ENCODE measurements at regions not wholly inside any gene's neighbourhood (a gene's known extent, or its start where the extent isn't known, plus 50 kb on each side); places are given as distances from the start of the nearest gene placed in this dataset.

DNA sequence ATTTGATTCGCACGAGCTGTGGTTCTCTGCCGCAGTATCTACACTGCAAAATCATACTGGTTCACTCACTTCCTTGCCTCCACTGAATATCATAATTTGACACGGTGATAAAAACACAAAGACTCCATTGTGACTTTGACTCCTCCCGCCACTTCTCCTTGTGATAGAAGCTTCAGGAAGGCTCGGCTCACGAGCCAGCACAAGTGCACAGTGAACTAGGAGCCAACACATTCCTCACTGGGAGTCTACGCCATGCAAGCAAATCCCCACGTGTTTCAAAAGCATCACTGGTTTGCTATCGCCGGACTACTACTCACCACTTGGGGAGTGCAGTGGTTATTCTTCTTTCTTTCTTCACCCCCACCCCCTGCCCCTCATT lies 293.3 kb upstream of the PARD3B start:
- BruUV-seq (replicated peaks) = no TSS peak
- CTCF ChIA-PET (ENCODE audit: unreplicated experiment) = interaction anchor here (0.7 kb wide), 1 partner anchor 255 kb away, joined by 3 read pairs; no protein-coding TSS in a partner anchor
- Histone ChIP-seq H3K4me2 (ENCODE audit: low read length) (no peak overlapping the region), H3K9me3 (ENCODE audit: low read length) (no peaks in the 10 kb centered on the region), H3K36me3 (ENCODE audit: insufficient read depth, low read length) (no peaks in the 10 kb centered on the region), H3K4me3 (ENCODE audit: low read depth, low read length, poor library complexity, severe bottlenecking) (no peak overlapping the region), H2AFZ (ENCODE audit: low read length) (no peak overlapping the region), H3K79me2 (ENCODE audit: insufficient read depth, low read depth, low read length) (no peaks in the 10 kb centered on the region), H3K27ac (ENCODE audit: low read depth, low read length, poor library complexity, severe bottlenecking) (no peak overlapping the region), H3K4me1 (ENCODE audit: insufficient read depth, low read length, poor library complexity, severe bottlenecking) (no peaks in the 10 kb centered on the region), H4K20me1 (ENCODE audit: insufficient read depth, low read length) (no peaks in the 10 kb centered on the region), H3K9me2 (ENCODE audit: insufficient read depth, low read length) (no peaks in the 10 kb centered on the region)
- no peak for DNase-seq (ENCODE audit: low spot score)
- intact Hi-C loops (cut with micrococcal nuclease; ENCODE audit: unreplicated experiment) = no loop called here
- POLR2A ChIA-PET = interaction anchor here (0.6 kb wide), 1 partner anchor 1222 kb away, joined by 3 read pairs; no protein-coding TSS in a partner anchor
- TF ChIP-seq, protein P1, sequence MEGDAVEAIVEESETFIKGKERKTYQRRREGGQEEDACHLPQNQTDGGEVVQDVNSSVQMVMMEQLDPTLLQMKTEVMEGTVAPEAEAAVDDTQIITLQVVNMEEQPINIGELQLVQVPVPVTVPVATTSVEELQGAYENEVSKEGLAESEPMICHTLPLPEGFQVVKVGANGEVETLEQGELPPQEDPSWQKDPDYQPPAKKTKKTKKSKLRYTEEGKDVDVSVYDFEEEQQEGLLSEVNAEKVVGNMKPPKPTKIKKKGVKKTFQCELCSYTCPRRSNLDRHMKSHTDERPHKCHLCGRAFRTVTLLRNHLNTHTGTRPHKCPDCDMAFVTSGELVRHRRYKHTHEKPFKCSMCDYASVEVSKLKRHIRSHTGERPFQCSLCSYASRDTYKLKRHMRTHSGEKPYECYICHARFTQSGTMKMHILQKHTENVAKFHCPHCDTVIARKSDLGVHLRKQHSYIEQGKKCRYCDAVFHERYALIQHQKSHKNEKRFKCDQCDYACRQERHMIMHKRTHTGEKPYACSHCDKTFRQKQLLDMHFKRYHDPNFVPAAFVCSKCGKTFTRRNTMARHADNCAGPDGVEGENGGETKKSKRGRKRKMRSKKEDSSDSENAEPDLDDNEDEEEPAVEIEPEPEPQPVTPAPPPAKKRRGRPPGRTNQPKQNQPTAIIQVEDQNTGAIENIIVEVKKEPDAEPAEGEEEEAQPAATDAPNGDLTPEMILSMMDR (conservative IDR thresholded peaks at IDR 0.05; ENCODE audit: low read length) = no peak
- no peak for TF ChIP-seq EZH2phosphoT487 (IDR thresholded peaks at IDR 0.05; ENCODE audit: borderline replicate concordance, low read depth, low read length)

DNA sequence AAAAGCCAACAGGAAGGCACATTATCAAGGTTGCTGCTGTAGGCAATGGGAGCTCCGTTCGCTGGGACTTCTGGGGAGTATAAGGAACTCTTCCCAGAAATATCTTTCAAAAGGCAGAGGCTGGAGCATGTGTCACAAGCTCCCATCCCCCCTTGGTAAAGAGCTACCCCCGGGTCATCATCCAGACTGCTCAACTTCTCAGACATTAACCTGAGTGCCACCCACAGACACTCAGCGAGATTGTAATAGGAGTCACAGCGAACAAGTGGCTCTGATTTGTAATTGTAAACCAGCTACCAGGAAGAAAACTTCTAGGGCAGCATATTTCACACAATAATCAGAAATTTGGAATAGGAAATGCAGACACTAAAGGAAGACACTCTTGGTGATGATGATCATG lies 290.2 kb upstream of the PARD3B start:
- no peaks in the 10 kb centered on the region for H3K9me3 ChIP-seq (ENCODE audit: low read length)
- H3K79me2 ChIP-seq (ENCODE audit: insufficient read depth, low read depth, low read length) = no peaks in the 10 kb centered on the region
- ChIA-PET POLR2A (interaction anchor here (0.6 kb wide), 1 partner anchor 52 kb away, joined by 3 read pairs; no protein-coding TSS in a partner anchor), CTCF (ENCODE audit: unreplicated experiment) (no interaction called here)
- H4K20me1 ChIP-seq (ENCODE audit: insufficient read depth, low read length) = no peaks in the 10 kb centered on the region
- H3K36me3 ChIP-seq (ENCODE audit: insufficient read depth, low read length) = no peaks in the 10 kb centered on the region
- H2AFZ ChIP-seq (ENCODE audit: low read length) = no peak overlapping the region
- no peaks in the 10 kb centered on the region for H3K9me2 ChIP-seq (ENCODE audit: insufficient read depth, low read length)
- H3K27ac ChIP-seq (ENCODE audit: low read depth, low read length, poor library complexity, severe bottlenecking) = no peak overlapping the region
- no TSS peak for BruUV-seq (replicated peaks)
- intact Hi-C loops (cut with micrococcal nuclease; ENCODE audit: unreplicated experiment) = no loop called here
- H3K4me2 ChIP-seq (ENCODE audit: low read length) = no peak overlapping the region
- H3K4me3 ChIP-seq (ENCODE audit: low read depth, low read length, poor library complexity, severe bottlenecking) = no peak overlapping the region
- no peaks in the 10 kb centered on the region for H3K4me1 ChIP-seq (ENCODE audit: insufficient read depth, low read length, poor library complexity, severe bottlenecking)
- no peak for DNase-seq (ENCODE audit: low spot score)
- no peak for TF ChIP-seq EZH2phosphoT487 (IDR thresholded peaks at IDR 0.05; ENCODE audit: borderline replicate concordance, low read depth, low read length)
- TF ChIP-seq, protein P1 (conservative IDR thresholded peaks at IDR 0.05; ENCODE audit: low read length) = no peak

DNA sequence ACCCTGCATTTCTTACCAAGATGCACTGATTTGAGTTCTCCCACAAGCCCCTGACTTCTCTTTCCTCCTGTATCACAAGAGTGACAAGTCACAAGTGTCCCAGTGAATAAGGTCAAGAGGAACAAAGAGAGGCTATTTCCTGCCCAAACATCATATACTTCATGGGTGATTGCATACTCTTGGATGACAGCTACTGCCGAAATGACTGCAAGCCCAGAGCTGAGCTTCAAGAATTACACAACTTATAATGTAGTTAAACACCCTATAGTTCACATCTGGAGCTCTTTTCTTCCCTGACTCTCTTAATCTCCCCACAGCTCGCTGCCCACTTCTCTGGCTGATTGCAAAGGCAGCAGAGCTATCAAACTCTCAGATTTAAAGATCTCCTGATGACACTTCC lies 289.7 kb upstream of the PARD3B start:
- H3K36me3 ChIP-seq (ENCODE audit: insufficient read depth, low read length) = no peaks in the 10 kb centered on the region
- H3K27ac ChIP-seq (ENCODE audit: low read depth, low read length, poor library complexity, severe bottlenecking) = no peak overlapping the region
- H3K4me2 ChIP-seq (ENCODE audit: low read length) = no peak overlapping the region
- intact Hi-C loops (cut with micrococcal nuclease; ENCODE audit: unreplicated experiment) = no loop called here
- H2AFZ ChIP-seq (ENCODE audit: low read length) = no peak overlapping the region
- no peaks in the 10 kb centered on the region for H4K20me1 ChIP-seq (ENCODE audit: insufficient read depth, low read length)
- no peak for DNase-seq (ENCODE audit: low spot score)
- TF ChIP-seq, protein P1 (conservative IDR thresholded peaks at IDR 0.05; ENCODE audit: low read length) = no peak
- BruUV-seq (replicated peaks) = no TSS peak
- H3K79me2 ChIP-seq (ENCODE audit: insufficient read depth, low read depth, low read length) = no peaks in the 10 kb centered on the region
- no peaks in the 10 kb centered on the region for H3K9me3 ChIP-seq (ENCODE audit: low read length)
- H3K4me3 ChIP-seq (ENCODE audit: low read depth, low read length, poor library complexity, severe bottlenecking) = no peak overlapping the region
- no peaks in the 10 kb centered on the region for H3K9me2 ChIP-seq (ENCODE audit: insufficient read depth, low read length)
- CTCF ChIA-PET (ENCODE audit: unreplicated experiment) = no interaction called here
- POLR2A ChIA-PET = interaction anchor here (0.6 kb wide), 1 partner anchor 52 kb away, joined by 3 read pairs; no protein-coding TSS in a partner anchor
- H3K4me1 ChIP-seq (ENCODE audit: insufficient read depth, low read length, poor library complexity, severe bottlenecking) = no peaks in the 10 kb centered on the region
